HG03039 (cell line): ENCODE measurements at regions not wholly inside any gene's neighbourhood (a gene's known extent, or its start where the extent isn't known, plus 50 kb on each side); places are given as distances from the start of the nearest gene placed in this dataset.

Experiments used
- ATAC-seq: cut with Tn5 transposase; IDR thresholded peaks from one replicate; pipeline ENCODE4 v1.9.1; 2021; ENCODE audit warnings: mild to moderate bottlenecking, moderate library complexity; ENCODE audit not compliant: unreplicated experiment

DNA sequence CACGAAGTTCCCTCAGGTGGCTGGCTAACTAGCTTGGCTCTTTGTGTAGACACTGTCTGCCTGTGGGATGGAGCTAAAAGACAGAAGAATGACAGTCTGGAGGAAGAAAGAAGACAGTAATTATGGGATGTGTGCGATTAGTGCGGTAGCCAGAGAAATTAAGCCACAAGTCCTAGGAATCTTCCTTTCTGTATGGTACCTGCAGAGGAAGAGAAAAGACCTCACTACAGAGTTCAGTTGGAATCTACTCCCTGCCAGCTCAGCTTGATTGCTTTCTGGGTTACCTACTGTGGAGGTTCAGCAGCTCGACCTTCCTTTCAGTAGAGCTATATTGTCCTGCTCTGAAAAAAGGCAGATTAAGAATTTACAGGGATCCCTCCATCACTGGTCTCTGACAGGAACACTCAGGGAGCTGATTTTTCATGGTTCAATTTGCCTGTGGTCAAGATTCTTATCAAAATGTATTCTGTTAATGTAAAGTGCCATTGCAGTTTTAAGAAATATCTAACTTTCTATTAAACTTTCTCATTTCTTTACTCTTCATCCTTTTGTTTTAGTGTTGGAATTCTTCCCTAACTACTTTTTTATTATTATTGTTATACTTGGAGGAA, 187.2 kb downstream of the CENPW start:
- ATAC-seq: no peak

DNA sequence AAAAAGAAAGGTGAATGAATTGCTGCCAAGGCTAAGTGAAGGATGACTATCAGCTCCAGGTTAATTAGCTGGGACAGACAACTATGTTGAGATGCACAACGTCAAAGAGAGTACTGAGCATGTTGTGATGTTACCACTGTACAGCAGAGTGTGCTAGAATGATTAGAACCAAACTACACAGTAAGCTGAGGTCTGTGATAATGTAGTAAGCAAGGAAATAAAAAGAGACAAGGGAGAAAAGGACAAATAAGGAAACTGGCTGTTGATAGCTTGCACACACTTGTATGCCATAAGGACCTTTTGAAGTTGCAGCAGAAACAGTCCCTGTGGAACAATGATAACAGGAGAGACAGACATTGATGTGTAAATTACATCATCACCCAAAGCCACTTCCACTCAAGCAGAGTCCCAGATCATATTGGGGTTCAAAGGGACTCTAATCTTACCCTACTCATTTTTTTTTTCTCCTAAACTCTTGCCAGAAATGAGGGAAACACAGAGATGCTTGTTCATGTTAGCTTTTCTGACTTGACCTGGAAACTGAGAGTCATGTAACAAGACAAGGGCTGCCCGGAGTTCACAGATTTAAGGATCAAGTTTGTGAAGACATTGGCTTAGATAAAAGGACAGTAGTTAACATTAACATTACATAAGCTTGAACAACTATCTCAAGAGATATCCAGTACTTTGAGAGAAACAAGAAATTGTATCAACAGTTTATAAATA, 189.9 kb downstream of the CENPW start:
- ATAC-seq: no peak

- no peak for ATAC-seq
Observed at GRCh38 chr6:126530775-126531174, 190.9 kb downstream of the CENPW start.

GRCh38 chr6:126531286-126531685, 191.4 kb downstream of the CENPW start:
- ATAC-seq: no peak

DNA sequence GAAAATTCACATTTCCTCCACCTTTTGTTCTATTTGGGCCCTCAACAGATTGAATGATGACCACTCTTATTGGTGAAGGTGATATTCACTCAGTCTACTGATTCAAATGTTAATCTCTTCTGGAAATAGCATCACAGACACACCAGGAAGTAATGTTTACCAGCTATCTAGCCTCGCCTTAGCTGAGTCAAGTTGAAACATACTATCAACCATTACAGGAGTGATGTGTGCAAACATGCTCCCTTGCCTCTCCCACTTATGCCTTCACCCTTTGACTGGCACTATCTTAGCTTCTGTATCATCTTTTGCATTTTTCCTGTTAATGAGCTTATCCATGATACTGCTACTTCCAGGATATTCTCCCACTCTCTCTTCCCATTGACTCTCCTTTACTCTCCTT, 191.9 kb downstream of the CENPW start:
- ATAC-seq: peak; percentile 67

- no peak for ATAC-seq
Observed at GRCh38 chr6:126534401-126534800, 194.5 kb downstream of the CENPW start.

GRCh38 chr6:126535138-126535537, 195.2 kb downstream of the CENPW start:
- no peak for ATAC-seq

DNA sequence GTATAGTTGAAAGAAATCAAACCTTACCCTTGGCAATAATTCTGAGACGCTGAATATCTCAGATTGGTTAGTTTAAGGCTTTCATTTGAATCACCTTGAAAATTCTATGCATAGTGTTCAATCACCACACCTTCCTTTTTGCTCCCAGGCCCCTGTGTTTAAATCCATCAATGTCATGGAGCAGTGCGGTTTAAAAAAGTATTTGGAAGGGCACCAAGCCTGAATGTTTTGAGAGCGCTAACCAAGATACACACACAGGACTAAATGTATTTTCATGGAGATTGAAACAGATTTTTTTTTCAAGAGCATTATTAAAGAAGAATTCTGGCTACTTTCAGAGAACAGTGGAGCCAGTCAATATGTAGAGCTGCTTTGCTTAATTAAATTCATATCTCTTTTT, 195.7 kb downstream of the CENPW start:
- no peak for ATAC-seq

DNA sequence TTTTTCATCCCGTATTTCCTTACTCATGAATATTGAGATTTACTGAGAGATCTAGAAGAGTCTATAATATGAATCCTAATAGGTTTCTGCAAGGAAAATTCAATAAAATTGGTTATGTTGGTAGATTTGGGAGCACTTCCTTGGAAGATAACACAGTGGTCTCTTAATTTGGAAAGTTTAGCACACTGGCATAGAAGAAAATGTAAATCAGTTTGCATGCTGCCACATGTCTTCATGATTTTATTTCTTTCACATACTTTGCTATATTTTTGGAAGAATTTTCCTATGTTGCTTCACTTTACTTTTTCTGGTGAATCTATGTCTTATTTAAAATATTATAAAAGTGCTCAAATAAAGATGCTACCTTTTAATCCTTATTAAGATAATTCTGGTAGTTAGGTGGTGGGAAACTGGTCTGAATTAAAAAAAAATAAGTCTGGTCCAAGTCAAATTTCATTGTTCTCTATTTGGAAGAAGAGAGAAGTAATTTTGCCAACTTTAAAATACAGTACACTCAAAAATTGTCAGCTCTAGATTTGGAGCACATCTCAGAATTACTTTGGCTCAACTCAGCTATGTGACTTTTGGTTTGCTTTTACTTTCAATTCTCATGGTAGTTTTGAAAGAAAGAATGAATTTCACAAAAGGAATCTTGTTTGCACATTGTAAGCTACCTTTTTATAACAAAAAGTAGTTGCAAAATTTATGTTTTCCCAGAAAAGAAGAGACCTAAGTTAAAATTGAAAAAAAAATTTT, 197.3 kb downstream of the CENPW start:
- no peak for ATAC-seq

GRCh38 chr6:126539022-126539421, 199.1 kb downstream of the CENPW start:
- ATAC-seq: no peak

GRCh38 chr6:126540161-126540560, 200.2 kb downstream of the CENPW start:
- no peak for ATAC-seq

GRCh38 chr6:126541806-126542491, 202.0 kb downstream of the CENPW start:
- ATAC-seq: no peak

GRCh38 chr6:126546541-126547120, 206.7 kb downstream of the CENPW start:
- ATAC-seq: no peak

GRCh38 chr6:126548300-126548699, 208.4 kb downstream of the CENPW start:
- ATAC-seq: no peak

DNA sequence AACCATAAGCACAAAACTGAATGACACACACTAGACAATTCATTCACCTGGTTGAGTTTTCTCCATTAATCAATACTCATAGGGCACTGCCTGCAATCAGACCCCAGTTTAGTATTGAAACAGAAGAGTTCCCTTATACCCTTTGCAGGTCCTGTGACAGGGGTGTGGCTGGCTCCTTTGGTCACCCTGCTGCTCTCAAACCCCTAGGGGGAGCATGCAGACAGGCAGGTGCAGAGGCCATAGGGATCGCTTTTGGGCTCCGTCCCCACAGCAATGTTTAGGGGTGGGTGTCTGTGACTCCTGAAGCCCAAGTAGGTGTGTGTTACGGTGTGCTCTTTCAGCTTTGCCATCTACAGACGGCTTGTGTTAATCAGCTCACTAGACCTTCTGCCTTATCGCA, 210.4 kb downstream of the CENPW start:
- ATAC-seq: no peak

DNA sequence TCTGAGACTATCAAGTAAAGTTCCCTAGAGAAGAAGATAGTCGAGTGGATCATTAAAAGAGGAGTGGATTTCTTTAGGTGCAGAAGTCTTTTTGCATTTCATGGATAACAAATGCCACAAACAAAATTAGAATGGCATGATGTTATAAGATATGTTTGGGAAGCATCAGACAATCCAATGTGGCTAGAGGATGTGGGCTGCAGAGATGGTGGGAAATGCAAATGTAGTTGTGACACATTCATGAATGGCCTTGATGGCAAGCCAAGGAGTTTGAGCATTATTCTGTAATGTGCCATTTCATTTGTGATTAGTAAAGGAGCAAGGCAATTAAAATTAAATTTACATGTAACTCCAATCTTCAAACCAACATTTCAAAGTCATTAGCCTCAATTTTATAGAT, 211.9 kb downstream of the CENPW start:
- ATAC-seq: no peak

DNA sequence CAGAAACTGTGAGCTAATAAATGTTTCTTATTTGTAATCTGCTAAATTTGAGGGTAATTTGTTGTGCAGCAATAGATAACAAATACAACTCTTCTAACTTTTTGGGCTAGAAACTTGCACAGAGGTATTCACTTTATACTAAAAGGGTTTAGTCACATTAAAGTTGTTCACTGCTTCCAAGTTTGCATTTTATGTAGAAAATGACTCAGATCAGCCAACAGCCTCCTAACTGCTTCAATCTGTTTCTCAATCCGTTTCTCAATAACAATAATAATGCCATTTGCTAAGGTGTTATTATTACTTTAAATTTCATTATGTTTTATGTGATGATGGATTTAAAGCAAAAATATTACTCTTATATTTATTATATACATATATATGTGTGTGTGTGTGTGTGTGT, 213.9 kb downstream of the CENPW start:
- ATAC-seq: no peak

- no peak for ATAC-seq
Observed at GRCh38 chr6:126570507-126570906, 230.6 kb downstream of the CENPW start.

DNA sequence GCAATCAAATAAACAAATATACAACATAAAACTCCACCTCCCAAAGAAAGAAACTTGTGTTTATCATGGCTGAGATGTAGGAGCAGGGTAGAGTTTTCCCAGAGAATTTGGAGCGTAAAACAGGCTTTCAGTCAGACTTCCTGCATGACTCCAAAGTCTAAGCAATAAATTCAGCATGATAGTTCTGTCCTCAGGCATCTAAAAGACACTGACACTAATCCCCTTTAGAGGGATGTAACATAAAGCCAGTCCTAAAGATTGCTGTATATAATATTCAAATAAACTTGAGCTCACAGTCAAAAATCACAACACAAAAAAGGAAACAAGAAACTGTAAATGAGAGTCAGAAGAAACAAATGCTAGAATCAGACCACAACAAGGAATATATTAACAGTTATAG, 234.4 kb downstream of the CENPW start:
- no peak for ATAC-seq

DNA sequence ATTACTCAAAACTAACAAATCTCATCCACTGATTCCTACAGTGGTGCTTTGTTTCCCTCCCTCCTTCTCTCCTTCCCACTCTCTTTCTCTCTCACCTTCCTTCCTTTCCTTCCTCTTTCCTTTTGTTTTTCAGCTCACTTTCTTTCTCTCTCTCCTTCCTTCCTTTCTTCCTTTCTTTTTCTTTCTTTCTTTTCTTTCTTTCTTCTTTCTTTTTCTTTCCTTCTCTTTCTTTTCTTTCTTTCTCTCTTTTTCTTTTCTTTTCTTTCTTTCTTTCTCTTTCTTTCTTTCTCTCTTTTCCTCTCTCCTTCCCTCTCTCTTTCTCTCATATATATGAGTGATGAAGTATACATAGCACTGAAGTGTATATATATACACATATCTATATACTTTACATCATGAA, 241.4 kb downstream of the CENPW start:
- ATAC-seq: no peak

DNA sequence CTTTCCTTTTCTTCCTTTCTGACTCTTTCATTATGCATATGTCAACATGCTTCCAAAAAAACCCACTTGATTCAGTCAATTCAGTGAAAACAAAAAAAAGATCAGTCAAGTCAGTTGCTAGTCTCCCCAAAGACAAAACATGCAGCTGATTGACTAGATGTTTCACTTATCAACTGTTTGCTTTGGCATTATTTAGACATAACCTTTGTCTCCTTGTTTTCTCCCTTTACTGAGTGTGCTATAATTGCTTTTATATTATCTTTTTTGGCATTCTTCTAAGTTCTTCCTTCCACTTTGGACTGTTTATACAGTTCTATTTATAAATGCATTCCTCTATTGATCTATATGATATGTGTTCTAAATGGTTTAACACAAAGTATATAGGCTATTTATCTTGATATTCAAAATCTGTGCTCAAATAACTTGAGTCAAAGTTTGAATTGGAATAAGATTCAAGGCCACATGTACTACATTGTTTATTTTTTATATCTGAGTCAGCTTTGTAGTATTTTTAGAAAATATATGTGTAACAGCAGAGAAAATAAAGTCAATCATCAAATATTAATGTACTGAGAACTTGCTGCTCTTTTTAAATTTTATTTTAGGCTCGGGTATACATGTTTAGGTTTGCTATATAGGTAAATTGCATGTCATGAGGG, 260.5 kb downstream of the CENPW start:
- ATAC-seq: no peak
